ENCODE measurements at regions not wholly inside any gene's neighbourhood (a gene's known extent, or its start where the extent isn't known, plus 50 kb on each side); places are given as distances from the start of the nearest gene placed in this dataset.
A peak's percentile ranks its signal among the peaks of the same experiment; 100 is the strongest.
"Not testable (repeated sequence)": the region's sequence is repeated elsewhere in the genome, so short reads cannot be mapped to it uniquely, and the experiment has no call there.

DNA sequence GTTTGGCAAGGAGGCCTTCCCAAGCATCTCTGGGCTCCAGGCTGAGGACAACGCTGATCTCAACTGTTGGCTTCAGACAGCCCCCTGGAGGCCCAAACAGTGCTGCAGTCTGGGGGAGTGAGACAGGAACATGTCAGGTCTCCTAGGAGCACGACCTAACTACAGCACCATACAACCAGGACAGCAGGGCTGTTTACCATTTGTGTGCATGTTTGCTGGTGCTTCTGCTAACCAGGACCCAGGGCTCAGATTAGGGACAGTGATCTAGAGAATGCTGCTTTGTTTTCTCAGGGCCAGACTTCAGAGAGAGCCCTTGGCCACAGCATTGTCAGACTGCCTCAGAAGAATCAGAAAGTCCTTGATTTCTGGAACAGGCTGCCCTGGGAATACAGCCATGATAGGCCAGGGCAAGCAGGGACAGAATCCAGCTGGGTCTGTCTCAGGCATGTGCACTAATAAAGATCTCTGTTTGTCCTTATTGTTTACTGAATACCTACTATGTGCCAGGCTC lies 126.5 kb downstream of the VPREB1 start:
- DNase-seq: peak in 15 of 56 donors; percentile 6 to 59 (median 30)

DNA sequence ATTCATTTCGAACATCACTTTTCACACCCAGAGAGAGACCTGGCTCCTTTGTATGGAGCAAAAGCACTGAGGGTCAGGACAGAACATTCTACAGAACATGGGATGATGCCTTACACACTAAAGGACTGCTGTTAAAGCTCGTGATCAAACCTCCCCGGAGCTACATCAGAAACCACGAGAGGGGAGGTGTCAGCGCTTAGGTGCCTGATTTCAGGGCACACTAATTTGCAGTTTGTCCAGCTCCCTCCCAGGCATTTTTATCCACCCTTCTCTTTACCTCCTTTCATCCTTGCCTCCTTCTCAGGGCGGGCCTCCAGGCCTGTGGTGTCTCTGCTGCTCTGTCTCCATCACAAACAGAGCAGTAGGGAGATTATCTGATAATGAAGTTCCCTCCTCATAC lies 127.5 kb downstream of the VPREB1 start:
- no peak for DNase-seq

DNA sequence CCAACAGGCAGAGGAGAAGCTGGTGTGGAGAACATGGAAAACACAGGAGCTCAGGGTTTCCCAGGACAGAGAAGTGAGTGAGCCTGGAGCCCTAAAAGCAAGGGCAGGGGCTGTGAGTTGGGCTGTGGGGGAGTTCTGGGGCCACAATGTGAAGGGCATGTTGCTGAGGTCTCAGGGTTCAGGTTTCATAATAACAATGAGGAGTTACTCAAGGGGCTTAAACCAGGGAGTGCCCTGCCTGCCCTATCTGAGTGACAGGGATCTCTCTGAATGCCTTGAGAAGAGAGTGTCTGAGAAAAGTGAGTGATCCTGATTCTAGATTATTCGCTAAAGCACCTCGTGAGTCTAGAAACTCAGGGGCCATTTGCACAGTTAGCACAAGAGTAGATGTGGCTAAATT lies 129.6 kb downstream of the VPREB1 start:
- no peak for DNase-seq

DNA sequence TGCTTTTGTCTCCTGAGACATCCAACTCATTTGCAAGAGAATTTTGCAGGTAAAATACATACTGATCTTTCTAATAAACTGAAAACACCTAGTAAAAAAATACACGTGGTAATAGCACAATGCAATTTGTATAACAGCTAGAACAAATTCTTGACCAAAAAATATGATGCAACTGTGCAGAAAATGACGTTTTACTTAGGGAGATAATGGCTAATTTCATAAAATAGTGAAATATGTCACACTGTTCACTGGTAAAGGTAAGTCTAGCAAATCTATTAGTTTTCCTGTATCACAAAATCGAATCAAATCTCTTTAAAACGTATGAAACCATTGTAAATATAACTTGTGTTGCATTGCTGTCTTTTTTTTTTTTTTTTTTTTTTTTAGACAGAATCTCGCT lies 130.0 kb downstream of the VPREB1 start:
- no peak for DNase-seq

DNA sequence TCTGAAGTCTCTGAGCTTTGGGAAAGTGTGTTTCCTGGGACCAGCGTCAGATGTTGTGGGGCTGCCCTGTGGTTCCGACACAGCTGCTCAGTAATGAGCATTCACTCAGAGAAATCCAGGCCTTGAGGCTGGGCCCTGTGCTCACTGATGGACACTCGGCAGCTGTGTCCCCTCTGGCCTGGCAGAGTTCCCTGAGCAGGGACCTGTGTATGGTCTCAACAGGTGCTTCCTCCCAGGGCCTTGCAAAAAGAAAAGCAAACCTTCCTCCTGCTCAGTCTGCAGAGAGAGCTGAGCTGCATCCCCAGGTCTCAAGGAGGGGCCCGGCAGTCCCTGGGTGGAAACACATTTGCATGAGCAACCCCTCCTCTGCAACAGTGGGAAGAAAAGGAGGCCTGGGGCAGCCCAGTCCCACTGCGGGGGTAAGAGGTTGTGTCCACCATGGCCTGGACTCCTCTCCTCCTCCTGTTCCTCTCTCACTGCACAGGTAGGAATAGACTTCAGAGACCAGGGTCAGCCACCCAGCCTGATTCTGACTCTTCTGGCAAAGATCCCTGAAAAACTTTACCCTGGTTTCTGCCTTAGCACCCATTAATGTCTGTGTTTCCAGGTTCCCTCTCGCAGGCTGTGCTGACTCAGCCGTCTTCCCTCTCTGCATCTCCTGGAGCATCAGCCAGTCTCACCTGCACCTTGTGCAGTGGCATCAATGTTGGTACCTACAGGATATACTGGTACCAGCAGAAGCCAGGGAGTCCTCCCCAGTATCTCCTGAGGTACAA lies 131.2 kb downstream of the VPREB1 start:
- DNase-seq: no peak

DNA sequence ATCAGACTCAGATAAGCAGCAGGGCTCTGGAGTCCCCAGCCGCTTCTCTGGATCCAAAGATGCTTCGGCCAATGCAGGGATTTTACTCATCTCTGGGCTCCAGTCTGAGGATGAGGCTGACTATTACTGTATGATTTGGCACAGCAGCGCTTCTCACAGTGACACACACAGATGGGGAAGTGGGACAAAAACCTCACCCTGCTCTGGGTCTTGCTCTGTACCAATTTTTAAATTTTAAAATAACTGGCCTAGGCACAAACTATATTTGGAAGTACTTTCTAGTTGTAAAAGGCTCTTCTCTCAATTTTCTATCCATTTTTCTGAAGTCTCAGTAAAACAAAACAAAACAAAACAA lies 131.7 kb downstream of the VPREB1 start:
- no peak for DNase-seq

DNA sequence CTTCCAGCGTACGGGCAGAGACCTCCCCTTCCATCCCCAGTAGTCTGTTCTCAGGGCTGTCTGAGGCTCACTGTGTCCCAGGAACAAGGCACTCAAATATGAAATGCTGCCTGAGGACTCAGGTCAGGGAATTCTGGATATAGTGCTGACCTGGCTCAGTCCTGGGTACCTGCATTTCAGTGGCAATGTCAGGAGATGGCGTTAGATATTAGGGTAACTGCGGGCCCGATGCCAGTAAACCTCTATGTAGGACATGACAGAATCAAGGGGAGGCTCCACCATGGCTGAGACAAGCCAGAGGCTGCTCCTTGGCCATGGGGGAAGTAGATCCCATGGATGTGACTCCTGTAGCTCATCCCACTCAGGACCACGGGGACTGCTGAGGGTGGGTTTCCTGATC lies 131.7 kb downstream of the ZNF280B start:
- DNase-seq: not testable (repeated sequence)

DNA sequence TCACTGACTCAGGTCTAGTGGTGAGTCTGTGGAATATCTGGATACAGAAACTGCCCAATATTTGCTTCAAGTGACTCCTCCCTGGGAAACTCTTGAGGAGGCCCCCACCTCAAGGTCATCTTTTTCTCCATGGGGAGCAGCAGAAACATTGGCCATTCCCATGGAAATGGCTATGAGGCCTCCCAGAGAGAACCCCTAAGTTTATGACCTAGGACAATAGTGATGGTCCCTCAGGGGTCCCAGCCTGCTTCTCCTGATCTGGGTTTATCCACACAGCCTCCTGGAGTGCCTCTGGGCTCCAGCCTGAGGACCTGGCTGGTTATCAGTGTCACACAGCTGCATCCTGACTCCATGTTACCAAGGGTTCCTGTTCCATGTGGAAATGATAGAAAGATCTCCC lies 131.2 kb downstream of the ZNF280B start:
- DNase-seq: no peak

- no peak for DNase-seq
These were observed 129.8 kb downstream of the ZNF280B start for GRCh38 chr22:22378446-22379415.

DNA sequence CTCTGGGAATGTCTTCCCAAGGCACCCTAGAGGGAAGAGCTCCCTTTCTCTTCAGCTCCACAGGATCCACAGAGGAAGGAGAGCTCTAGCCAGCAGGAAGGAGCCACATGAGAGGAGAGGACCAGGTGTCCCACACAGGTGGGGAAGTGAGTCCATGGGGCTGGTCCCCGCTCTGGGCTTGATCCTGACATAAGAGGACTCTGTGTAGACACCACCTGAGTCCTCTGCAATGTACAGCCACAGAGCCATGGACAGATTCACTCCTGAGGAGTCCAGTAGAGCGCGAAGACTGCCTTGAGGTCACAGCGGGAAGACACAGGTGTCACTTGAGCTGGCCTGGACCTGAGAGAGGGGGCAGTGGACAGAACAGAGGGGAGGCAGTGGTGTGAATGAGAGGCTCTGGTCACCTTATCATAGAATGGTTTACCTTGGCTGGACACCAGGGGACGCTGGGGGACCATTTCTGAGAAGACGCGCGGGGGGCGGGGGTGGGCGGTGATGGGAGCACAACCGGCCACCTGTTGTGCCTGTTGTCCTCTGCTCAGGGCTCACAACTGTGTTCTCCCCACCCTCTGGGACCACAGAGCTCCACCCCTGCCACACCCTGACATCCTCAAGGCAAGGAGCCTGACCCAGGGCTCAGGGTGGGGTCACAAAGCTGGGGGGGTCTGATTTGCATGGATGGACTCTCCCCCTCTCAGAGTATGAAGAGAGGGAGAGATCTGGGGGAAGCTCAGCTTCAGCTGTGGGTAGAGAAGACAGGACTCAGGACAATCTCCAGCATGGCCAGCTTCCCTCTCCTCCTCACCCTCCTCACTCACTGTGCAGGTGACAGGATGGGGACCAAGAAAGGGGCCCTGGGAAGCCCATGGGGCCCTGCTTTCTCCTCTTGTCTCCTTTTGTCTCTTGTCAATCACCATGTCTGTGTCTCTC lies 128.2 kb downstream of the ZNF280B start:
- peak in 1 of 56 donors; percentile 15 for DNase-seq

- not testable (repeated sequence) for DNase-seq
These were observed 127.2 kb downstream of the ZNF280B start for GRCh38 chr22:22381292-22381691.

GRCh38 chr22:22384267-22384666 lies 124.3 kb downstream of the ZNF280B start:
- no peak for DNase-seq

DNA sequence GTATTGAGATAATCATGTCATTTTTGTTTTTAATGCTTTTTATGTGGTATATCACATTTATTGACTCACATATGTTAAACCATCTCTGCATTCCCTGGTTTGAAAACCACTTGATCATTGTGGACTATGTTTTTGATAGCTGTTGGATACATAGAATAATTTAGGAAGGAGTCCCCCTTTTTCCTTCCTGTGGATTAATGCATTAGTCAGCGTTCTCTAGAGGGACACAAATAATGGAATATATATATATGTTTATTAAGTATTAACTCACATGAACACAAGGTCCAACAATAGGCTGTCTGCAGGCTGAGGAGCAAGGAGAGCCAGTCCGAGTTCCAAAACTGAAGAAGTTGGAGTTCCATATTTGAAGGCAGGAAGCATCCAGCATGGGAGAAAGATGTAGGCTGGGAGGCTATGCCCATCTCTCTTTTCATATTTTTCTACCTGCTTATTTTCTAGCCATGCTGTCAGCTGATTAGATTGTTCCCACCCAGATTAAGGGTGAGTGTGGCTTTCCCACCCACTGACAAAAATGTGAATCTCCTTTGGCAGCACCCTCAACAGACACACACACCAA lies 123.8 kb downstream of the ZNF280B start:
- DNase-seq: no peak

- DNase-seq: no peak
These were observed 121.7 kb downstream of the ZNF280B start for GRCh38 chr22:22386602-22387385.

- no peak for DNase-seq
These were observed 121.2 kb downstream of the ZNF280B start for GRCh38 chr22:22387386-22387736.

DNA sequence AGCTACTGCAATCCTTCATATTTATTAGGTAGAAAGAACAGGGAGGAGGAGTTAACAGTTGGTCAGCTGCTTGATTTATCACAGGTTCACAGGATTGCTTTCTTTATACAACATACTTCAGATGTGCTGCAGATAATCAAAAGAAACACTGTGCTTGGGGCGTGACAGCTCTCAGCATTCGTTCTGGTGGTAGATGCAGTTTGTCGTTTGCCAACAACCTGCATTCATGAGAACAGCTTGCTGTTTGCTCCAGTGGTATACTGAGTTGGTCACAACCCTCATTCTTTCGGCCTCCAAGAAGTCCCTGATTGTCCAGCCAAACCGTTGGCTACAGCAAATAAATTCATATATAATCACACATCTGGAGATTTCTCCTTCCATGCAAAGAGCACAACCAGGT lies 120.5 kb downstream of the ZNF280B start:
- no peak for DNase-seq

DNA sequence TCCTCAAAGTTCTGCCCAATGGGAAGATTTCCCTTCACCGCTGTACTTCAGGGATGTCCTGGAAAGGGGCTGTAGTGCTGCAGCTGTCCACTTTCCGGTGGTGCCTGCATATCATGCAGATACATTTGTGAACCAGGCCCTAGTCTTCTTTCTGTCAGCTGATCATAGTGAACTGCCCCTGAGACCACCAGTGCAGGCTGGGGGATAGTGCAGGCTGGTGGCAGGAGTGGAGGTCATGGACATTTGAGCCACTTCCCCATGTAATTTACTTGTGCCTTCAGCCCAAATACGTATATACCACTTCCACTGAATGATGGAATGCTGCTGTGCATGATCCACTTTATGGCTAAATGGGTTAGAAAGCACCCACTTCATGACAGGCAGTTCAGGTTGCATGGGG lies 120.0 kb downstream of the ZNF280B start:
- no peak for DNase-seq

DNA sequence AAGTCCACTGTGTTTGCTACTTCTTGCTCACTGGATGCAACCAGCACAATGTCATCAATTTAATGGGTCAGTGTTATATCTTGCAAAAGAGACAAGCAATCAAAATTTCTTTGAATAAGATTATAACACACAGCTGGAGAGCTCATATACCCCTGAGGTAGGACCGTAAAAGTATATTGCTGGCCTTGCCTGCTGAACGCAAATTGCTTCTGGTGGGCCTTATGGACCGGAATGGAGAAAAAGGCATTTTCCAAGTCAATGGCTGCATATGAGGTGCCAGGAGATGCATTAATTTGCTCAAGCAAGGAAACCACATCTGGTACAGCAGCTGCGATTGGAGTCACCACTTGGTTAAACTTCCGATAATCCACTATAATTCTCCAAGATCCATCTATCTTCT lies 119.1 kb downstream of the ZNF280B start:
- DNase-seq: no peak

DNA sequence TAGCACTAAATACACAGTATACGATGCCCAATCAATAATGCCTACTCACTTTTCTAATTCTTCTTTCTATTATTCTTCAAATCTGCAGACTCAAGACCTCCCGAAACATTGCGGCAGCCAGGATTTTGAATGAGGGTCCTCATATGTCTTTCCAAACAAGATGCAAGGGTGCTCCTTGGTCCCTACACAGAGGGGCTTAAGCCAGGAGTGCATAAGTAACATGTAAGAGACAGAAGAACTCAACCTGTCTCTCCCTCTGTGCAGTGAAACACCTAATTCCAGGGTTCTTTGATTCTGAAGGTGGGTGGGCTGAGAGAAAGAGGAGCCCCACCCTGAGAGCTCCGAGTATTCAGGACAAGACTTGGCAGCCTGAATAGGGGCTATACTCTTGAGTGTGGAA lies 117.6 kb downstream of the ZNF280B start:
- DNase-seq: no peak

DNA sequence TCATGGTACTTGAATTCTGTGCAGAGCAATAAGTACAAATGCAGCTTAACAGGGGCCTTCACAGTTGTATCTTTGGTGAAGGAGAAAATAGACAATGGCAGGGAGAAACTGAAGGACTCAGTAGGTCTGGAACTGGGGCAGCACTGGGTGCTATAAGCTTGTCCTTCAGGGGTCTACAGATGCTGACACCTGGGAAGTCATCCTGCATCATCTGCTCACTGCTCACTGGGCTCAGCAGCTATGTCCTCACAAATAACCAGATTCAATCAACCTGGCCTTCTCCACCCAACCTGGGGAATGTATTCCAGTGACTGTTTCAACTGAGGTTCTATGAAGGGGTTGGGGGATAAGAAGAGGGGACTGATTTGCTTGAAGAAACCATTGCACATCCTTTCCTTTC lies 117.0 kb downstream of the ZNF280B start:
- no peak for DNase-seq

Measured in nucleus accumbens (tissue), 56 donors.